HL-60 (cell line): ENCODE measurements at regions not wholly inside any gene's neighbourhood (a gene's known extent, or its start where the extent isn't known, plus 50 kb on each side); places are given as distances from the start of the nearest gene placed in this dataset.
"Not testable (repeated sequence)": the region's sequence is repeated elsewhere in the genome, so short reads cannot be mapped to it uniquely, and the experiment has no call there.

Experiments
- DNase-seq, 2 experiments: peaks; one replicate each; pipeline ENCODE4 v3.0.0-alpha.2; 2010 to 2020; ENCODE audit warnings: low read depth in 1 of 2, low spot score in 1 of 2
- H3K27ac ChIP-seq: fragments of 250-450 bp; sonication (Bioruptor Pico); replicated peaks from 2 replicates; pipeline ENCODE4 v1.5.1; 2020; ENCODE audit warnings: mild to moderate bottlenecking, moderate library complexity
- H3K27me3 ChIP-seq: fragments of 250-450 bp; sonication (Bioruptor Pico); 2 replicates; pipeline ENCODE4 v1.5.1; 2021; ENCODE audit warnings: mild to moderate bottlenecking, moderate library complexity; ENCODE audit not compliant: insufficient read depth, poor library complexity, severe bottlenecking
- H3K4me3 ChIP-seq: replicated peaks from 2 replicates; pipeline ENCODE4 v1.5.1; 2011; ENCODE audit warnings: mild to moderate bottlenecking, control low read depth, low read length; ENCODE audit not compliant: insufficient read depth
- GABPA ChIP-seq: IDR thresholded peaks from 2 replicates; pipeline ENCODE4 v1.6.1; 2012; ENCODE audit warnings: low read depth
- POLR2AphosphoS5 ChIP-seq: IDR thresholded peaks from 2 replicates; pipeline ENCODE4 v1.6.1; 2012; ENCODE audit warnings: low read depth
- SPI1 ChIP-seq: IDR thresholded peaks from 2 replicates; pipeline ENCODE4 v1.6.1; 2012; ENCODE audit warnings: low read depth, mild to moderate bottlenecking, borderline replicate concordance
- TF ChIP-seq, protein P1 (sequence below): IDR thresholded peaks from one replicate; pipeline ENCODE4 v1.5.1; 2011; ENCODE audit warnings: low read length, control low read depth, inconsistent platforms; ENCODE audit not compliant: insufficient read depth
- TF ChIP-seq, protein P2 (sequence below): IDR thresholded peaks from 2 replicates; pipeline ENCODE4 v1.6.1; 2012; ENCODE audit warnings: low read depth; ENCODE audit not compliant: insufficient replicate concordance

DNA sequence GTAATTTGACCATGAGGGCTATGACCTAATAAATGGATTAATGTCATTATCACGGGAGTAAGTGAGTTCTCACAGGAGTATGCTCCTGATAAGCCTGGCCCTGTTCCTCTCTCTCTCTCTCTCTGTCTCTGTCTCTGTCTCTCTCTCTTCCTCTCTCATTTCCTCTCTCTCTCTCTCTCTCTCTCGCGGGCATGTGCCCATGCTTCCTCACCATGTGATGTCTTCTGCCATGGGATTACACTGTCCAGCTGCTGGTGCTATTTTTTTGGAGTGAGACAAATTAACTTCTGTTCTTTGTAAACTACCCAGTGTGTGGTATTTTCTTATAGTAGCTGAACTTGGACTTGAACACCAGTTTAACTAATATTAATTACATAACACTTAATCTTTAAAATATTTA, 374.3 kb upstream of the GJE1 start:
- DNase-seq: no peak
- peaks cover 2% of the 10 kb centered on the region for H3K27me3 ChIP-seq
- no peak overlapping the region for H3K27ac ChIP-seq
- no peak overlapping the region for H3K4me3 ChIP-seq
- TF ChIP-seq, protein P1, sequence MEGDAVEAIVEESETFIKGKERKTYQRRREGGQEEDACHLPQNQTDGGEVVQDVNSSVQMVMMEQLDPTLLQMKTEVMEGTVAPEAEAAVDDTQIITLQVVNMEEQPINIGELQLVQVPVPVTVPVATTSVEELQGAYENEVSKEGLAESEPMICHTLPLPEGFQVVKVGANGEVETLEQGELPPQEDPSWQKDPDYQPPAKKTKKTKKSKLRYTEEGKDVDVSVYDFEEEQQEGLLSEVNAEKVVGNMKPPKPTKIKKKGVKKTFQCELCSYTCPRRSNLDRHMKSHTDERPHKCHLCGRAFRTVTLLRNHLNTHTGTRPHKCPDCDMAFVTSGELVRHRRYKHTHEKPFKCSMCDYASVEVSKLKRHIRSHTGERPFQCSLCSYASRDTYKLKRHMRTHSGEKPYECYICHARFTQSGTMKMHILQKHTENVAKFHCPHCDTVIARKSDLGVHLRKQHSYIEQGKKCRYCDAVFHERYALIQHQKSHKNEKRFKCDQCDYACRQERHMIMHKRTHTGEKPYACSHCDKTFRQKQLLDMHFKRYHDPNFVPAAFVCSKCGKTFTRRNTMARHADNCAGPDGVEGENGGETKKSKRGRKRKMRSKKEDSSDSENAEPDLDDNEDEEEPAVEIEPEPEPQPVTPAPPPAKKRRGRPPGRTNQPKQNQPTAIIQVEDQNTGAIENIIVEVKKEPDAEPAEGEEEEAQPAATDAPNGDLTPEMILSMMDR: no peak
- TF ChIP-seq, protein P2, sequence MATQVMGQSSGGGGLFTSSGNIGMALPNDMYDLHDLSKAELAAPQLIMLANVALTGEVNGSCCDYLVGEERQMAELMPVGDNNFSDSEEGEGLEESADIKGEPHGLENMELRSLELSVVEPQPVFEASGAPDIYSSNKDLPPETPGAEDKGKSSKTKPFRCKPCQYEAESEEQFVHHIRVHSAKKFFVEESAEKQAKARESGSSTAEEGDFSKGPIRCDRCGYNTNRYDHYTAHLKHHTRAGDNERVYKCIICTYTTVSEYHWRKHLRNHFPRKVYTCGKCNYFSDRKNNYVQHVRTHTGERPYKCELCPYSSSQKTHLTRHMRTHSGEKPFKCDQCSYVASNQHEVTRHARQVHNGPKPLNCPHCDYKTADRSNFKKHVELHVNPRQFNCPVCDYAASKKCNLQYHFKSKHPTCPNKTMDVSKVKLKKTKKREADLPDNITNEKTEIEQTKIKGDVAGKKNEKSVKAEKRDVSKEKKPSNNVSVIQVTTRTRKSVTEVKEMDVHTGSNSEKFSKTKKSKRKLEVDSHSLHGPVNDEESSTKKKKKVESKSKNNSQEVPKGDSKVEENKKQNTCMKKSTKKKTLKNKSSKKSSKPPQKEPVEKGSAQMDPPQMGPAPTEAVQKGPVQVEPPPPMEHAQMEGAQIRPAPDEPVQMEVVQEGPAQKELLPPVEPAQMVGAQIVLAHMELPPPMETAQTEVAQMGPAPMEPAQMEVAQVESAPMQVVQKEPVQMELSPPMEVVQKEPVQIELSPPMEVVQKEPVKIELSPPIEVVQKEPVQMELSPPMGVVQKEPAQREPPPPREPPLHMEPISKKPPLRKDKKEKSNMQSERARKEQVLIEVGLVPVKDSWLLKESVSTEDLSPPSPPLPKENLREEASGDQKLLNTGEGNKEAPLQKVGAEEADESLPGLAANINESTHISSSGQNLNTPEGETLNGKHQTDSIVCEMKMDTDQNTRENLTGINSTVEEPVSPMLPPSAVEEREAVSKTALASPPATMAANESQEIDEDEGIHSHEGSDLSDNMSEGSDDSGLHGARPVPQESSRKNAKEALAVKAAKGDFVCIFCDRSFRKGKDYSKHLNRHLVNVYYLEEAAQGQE: no peak
- TF ChIP-seq GABPA (no peak), SPI1 (no peak)

DNA sequence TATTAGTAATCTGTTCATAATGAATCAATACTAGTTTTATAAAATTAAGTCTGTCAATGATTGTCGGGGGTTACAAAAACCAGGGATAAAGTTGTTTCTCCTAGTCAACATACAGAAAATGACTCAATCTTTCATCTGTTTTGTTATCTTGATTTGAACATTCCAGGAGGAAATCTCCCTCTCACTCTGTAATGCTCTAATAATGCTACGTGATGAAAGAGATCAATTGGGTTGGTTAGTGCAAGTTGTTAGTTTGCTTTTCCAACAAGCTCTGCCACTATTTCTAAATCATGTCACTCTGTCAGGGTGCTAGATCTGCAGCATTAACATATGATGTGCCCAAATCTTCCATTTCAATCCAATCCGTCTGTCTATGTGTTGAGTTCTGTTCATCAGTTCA, 379.5 kb upstream of the GJE1 start:
- no peak overlapping the region for H3K27ac ChIP-seq
- no peak for DNase-seq
- TF ChIP-seq, protein P1: no peak
- TF ChIP-seq POLR2AphosphoS5: no peak
- TF ChIP-seq GABPA: no peak
- no peak for TF ChIP-seq SPI1
- TF ChIP-seq, protein P2: no peak
- no peaks in the 10 kb centered on the region for H3K27me3 ChIP-seq
- H3K4me3 ChIP-seq: no peak overlapping the region

DNA sequence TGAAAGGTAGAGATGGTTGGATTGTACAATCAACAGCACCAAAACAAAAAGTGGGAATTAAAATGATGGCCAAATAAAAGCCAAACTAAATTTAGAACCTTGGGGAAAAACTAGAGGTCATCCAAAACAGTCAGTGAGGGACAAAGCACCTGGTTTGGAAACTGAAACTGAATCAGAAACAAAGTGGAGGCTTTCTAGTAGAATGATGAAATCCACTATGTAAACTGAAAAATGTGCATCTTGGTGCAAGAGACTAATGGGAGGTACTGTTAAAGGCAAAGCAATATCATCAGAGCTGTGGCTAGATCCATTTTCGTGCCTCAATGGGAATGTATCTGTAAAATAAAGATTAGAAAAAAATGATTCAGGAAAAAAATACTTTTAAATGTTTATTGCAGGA, 380.0 kb upstream of the GJE1 start:
- H3K27ac ChIP-seq: no peak overlapping the region
- H3K4me3 ChIP-seq: no peak overlapping the region
- TF ChIP-seq POLR2AphosphoS5 (no peak), GABPA (no peak), SPI1 (no peak)
- TF ChIP-seq, protein P1: no peak
- TF ChIP-seq, protein P2: no peak
- no peak for DNase-seq
- H3K27me3 ChIP-seq: no peaks in the 10 kb centered on the region

DNA sequence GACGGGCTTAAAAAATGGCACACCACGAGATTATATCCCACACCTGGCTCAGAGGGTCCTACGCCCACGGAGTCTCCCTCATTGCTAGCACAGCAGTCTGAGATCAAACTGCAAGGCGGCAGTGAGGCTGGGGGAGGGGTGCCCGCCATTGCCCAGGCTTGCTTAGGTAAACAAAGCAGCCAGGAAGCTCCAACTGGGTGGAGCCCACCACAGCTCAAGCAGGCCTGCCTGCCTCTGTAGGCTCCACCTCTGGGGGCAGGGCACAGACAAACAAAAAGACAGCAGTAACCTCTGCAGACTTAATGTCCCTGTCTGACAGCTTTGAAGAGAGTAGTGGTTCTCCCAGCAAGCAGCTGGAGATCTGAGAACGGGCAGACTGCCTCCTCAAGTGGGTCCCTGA, 386.4 kb upstream of the GJE1 start:
- H3K27me3 ChIP-seq, H3K27ac ChIP-seq, H3K4me3 ChIP-seq, DNase-seq: not testable (repeated sequence)
